Upper lobe of left lung (tissue), 4 donors: ENCODE measurements at regions not wholly inside any gene's neighbourhood (a gene's known extent, or its start where the extent isn't known, plus 50 kb on each side); places are given as distances from the start of the nearest gene placed in this dataset.

Experiments
- CTCF ChIP-seq, 6 experiments: fragments of 450-650 bp in 4 of 6; fragments of 200-600 bp in 2 of 6; sonication (generic) in 2 of 6; IDR thresholded peaks; one replicate each; pipeline ENCODE4 v1.5.1; 2016 to 2019; ENCODE audit warnings: antibody characterized with exemption in 6 of 6
- EP300 ChIP-seq, 4 donors: sonication (generic); formaldehyde crosslinking; IDR thresholded peaks; one replicate each; pipeline ENCODE4 v1.5.1; 2017; ENCODE audit warnings: antibody characterized with exemption in 4 of 4, control low read depth in 2 of 4
- POLR2AphosphoS5 ChIP-seq, 2 donors: sonication (generic); formaldehyde crosslinking; IDR thresholded peaks; one replicate each; pipeline ENCODE4 v1.5.1; 2017; ENCODE audit warnings: antibody characterized with exemption in 2 of 2

- TF ChIP-seq POLR2AphosphoS5 (IDR thresholded peaks at IDR 0.05) (no peak), CTCF (IDR thresholded peaks at IDR 0.05) (no peak), EP300 (IDR thresholded peaks at IDR 0.05) (no peak)
These were observed 892.5 kb upstream of the TMEM132C start for GRCh38 chr12:127374447-127374846.
